ENCODE measurements at regions not wholly inside any gene's neighbourhood (a gene's known extent, or its start where the extent isn't known, plus 50 kb on each side); places are given as distances from the start of the nearest gene placed in this dataset.
"Not testable (repeated sequence)": the region's sequence is repeated elsewhere in the genome, so short reads cannot be mapped to it uniquely, and the experiment has no call there.

GRCh38 chr3:24562895-24563294, 68.2 kb upstream of the THRB start:
- H4K20me1 ChIP-seq (ENCODE audit: insufficient read depth, low read length) = no peaks in the 10 kb centered on the region
- DNase-seq (ENCODE audit: insufficient read length, low spot score, missing footprints) = no peak
- H2AFZ ChIP-seq (ENCODE audit: low read length) = no peak overlapping the region
- no peaks in the 10 kb centered on the region for H3K79me2 ChIP-seq (ENCODE audit: insufficient read depth, low read length)
- no peaks in the 10 kb centered on the region for H3K36me3 ChIP-seq (ENCODE audit: insufficient read depth, low read length)
- no peak overlapping the region for H3K4me3 ChIP-seq (ENCODE audit: insufficient read depth, low read length)
- no peaks in the 10 kb centered on the region for H3K4me1 ChIP-seq (ENCODE audit: insufficient read depth, low read length)
- H3K9me3 ChIP-seq (ENCODE audit: low read depth, low read length) = no peaks in the 10 kb centered on the region
- TF ChIP-seq CTCF (IDR thresholded peaks at IDR 0.05; ENCODE audit: extremely low read depth, low read depth, low read length) = no peak
- H3K4me2 ChIP-seq (ENCODE audit: insufficient read depth, low read length) = no peak overlapping the region
- H3K27me3 ChIP-seq (ENCODE audit: insufficient read depth, low read length) = no peaks in the 10 kb centered on the region
- H3K27ac ChIP-seq (ENCODE audit: low read depth, low read length) = no peak overlapping the region

GRCh38 chr3:24565053-24565452, 70.4 kb upstream of the THRB start:
- H3K9me3 ChIP-seq (ENCODE audit: low read depth, low read length) = no peaks in the 10 kb centered on the region
- no peak for TF ChIP-seq CTCF (IDR thresholded peaks at IDR 0.05; ENCODE audit: extremely low read depth, low read depth, low read length)
- no peak overlapping the region for H3K4me2 ChIP-seq (ENCODE audit: insufficient read depth, low read length)
- H3K79me2 ChIP-seq (ENCODE audit: insufficient read depth, low read length) = no peaks in the 10 kb centered on the region
- H4K20me1 ChIP-seq (ENCODE audit: insufficient read depth, low read length) = no peaks in the 10 kb centered on the region
- H3K36me3 ChIP-seq (ENCODE audit: insufficient read depth, low read length) = no peaks in the 10 kb centered on the region
- no peak overlapping the region for H3K4me3 ChIP-seq (ENCODE audit: insufficient read depth, low read length)
- no peak overlapping the region for H2AFZ ChIP-seq (ENCODE audit: low read length)
- no peaks in the 10 kb centered on the region for H3K27me3 ChIP-seq (ENCODE audit: insufficient read depth, low read length)
- H3K4me1 ChIP-seq (ENCODE audit: insufficient read depth, low read length) = no peaks in the 10 kb centered on the region
- H3K27ac ChIP-seq (ENCODE audit: low read depth, low read length) = no peak overlapping the region
- no peak for DNase-seq (ENCODE audit: insufficient read length, low spot score, missing footprints)

- H3K79me2 ChIP-seq (ENCODE audit: insufficient read depth, low read length) = no peaks in the 10 kb centered on the region
- H3K27me3 ChIP-seq (ENCODE audit: insufficient read depth, low read length) = no peaks in the 10 kb centered on the region
- no peak for TF ChIP-seq CTCF (IDR thresholded peaks at IDR 0.05; ENCODE audit: extremely low read depth, low read depth, low read length)
- H3K4me1 ChIP-seq (ENCODE audit: insufficient read depth, low read length) = no peaks in the 10 kb centered on the region
- H2AFZ ChIP-seq (ENCODE audit: low read length) = no peak overlapping the region
- no peak overlapping the region for H3K4me2 ChIP-seq (ENCODE audit: insufficient read depth, low read length)
- no peaks in the 10 kb centered on the region for H4K20me1 ChIP-seq (ENCODE audit: insufficient read depth, low read length)
- no peak overlapping the region for H3K27ac ChIP-seq (ENCODE audit: low read depth, low read length)
- no peak overlapping the region for H3K4me3 ChIP-seq (ENCODE audit: insufficient read depth, low read length)
- DNase-seq (ENCODE audit: insufficient read length, low spot score, missing footprints) = no peak
- no peaks in the 10 kb centered on the region for H3K9me3 ChIP-seq (ENCODE audit: low read depth, low read length)
- no peaks in the 10 kb centered on the region for H3K36me3 ChIP-seq (ENCODE audit: insufficient read depth, low read length)
Measured at GRCh38 chr3:24565656-24566055, 71.0 kb upstream of the THRB start.

GRCh38 chr3:24566927-24567326, 72.3 kb upstream of the THRB start:
- Histone ChIP-seq H2AFZ (ENCODE audit: low read length) (no peak overlapping the region), H3K27ac (ENCODE audit: low read depth, low read length) (no peak overlapping the region), H3K9me3 (ENCODE audit: low read depth, low read length) (no peaks in the 10 kb centered on the region), H3K36me3 (ENCODE audit: insufficient read depth, low read length) (no peaks in the 10 kb centered on the region), H4K20me1 (ENCODE audit: insufficient read depth, low read length) (no peaks in the 10 kb centered on the region), H3K27me3 (ENCODE audit: insufficient read depth, low read length) (no peaks in the 10 kb centered on the region), H3K4me1 (ENCODE audit: insufficient read depth, low read length) (no peaks in the 10 kb centered on the region), H3K4me3 (ENCODE audit: insufficient read depth, low read length) (no peak overlapping the region), H3K4me2 (ENCODE audit: insufficient read depth, low read length) (no peak overlapping the region), H3K79me2 (ENCODE audit: insufficient read depth, low read length) (no peaks in the 10 kb centered on the region)
- no peak for TF ChIP-seq CTCF (IDR thresholded peaks at IDR 0.05; ENCODE audit: extremely low read depth, low read depth, low read length)
- DNase-seq (ENCODE audit: insufficient read length, low spot score, missing footprints) = no peak

- not testable (repeated sequence) for H3K79me2 ChIP-seq (ENCODE audit: insufficient read depth, low read length); H3K4me3 ChIP-seq (ENCODE audit: insufficient read depth, low read length); H3K36me3 ChIP-seq (ENCODE audit: insufficient read depth, low read length); H3K4me2 ChIP-seq (ENCODE audit: insufficient read depth, low read length); H3K27me3 ChIP-seq (ENCODE audit: insufficient read depth, low read length); H3K4me1 ChIP-seq (ENCODE audit: insufficient read depth, low read length); H4K20me1 ChIP-seq (ENCODE audit: insufficient read depth, low read length); DNase-seq (ENCODE audit: insufficient read length, low spot score, missing footprints); H2AFZ ChIP-seq (ENCODE audit: low read length); H3K27ac ChIP-seq (ENCODE audit: low read depth, low read length); H3K9me3 ChIP-seq (ENCODE audit: low read depth, low read length)
Measured at GRCh38 chr3:24572409-24572808, 77.8 kb upstream of the THRB start.
